GM04503 (cell line): ENCODE measurements at regions not wholly inside any gene's neighbourhood (a gene's known extent, or its start where the extent isn't known, plus 50 kb on each side); places are given as distances from the start of the nearest gene placed in this dataset.

Experiments
- DNase-seq: peaks from one replicate; pipeline ENCODE4 v3.0.0-alpha.2; 2012; ENCODE audit warnings: low read depth

GRCh38 chr17:79501910-79502309 is 108.9 kb downstream of the RBFOX3 start:
- DNase-seq: no peak

GRCh38 chr17:79500745-79501618 is 109.9 kb downstream of the RBFOX3 start:
- DNase-seq: no peak

- no peak for DNase-seq
Observed at GRCh38 chr17:79498854-79499253, 112.0 kb downstream of the RBFOX3 start.

GRCh38 chr17:79497777-79498348 is 113.0 kb downstream of the RBFOX3 start:
- DNase-seq: no peak

GRCh38 chr17:79496422-79497005 is 114.3 kb downstream of the RBFOX3 start:
- no peak for DNase-seq

GRCh38 chr17:79495665-79496064 is 115.2 kb downstream of the RBFOX3 start:
- DNase-seq: no peak

- no peak for DNase-seq
Observed at GRCh38 chr17:79491006-79491405, 119.8 kb downstream of the RBFOX3 start.

GRCh38 chr17:79490530-79490929 is 120.3 kb downstream of the RBFOX3 start:
- DNase-seq: no peak

- no peak for DNase-seq
Observed at GRCh38 chr17:79487149-79487548, 123.7 kb downstream of the RBFOX3 start.

GRCh38 chr17:79485991-79486390 is 124.9 kb downstream of the RBFOX3 start:
- no peak for DNase-seq

GRCh38 chr17:79485419-79485985 is 125.3 kb downstream of the RBFOX3 start:
- no peak for DNase-seq

- no peak for DNase-seq
Observed at GRCh38 chr17:79484600-79485418, 126.0 kb downstream of the RBFOX3 start.

- DNase-seq: no peak
Observed at GRCh38 chr17:79483842-79484241, 127.0 kb downstream of the RBFOX3 start.

- DNase-seq: no peak
Observed at GRCh38 chr17:79482727-79483521, 127.9 kb downstream of the RBFOX3 start.

GRCh38 chr17:79479876-79480275 is 131.0 kb downstream of the RBFOX3 start:
- DNase-seq: no peak

GRCh38 chr17:79478841-79479240 is 132.0 kb downstream of the RBFOX3 start:
- DNase-seq: no peak

- no peak for DNase-seq
Observed at GRCh38 chr17:79478051-79478461, 132.8 kb downstream of the RBFOX3 start.

- no peak for DNase-seq
Observed at GRCh38 chr17:79476074-79476652, 134.7 kb downstream of the RBFOX3 start.

- DNase-seq: no peak
Observed at GRCh38 chr17:79473876-79474440, 136.9 kb downstream of the RBFOX3 start.

GRCh38 chr17:79473111-79473875 is 137.6 kb downstream of the RBFOX3 start:
- DNase-seq: no peak
